Effector memory CD8-positive, alpha-beta T cell (primary cell): ENCODE measurements at regions not wholly inside any gene's neighbourhood (a gene's known extent, or its start where the extent isn't known, plus 50 kb on each side); places are given as distances from the start of the nearest gene placed in this dataset.

Experiments
- ATAC-seq: fragments of 150-1000 bp; cut with Tn5 transposase; replicated peaks from 2 replicates; pipeline ENCODE4 v1.10.0; 2021; ENCODE audit warnings: mild to moderate bottlenecking, moderate library complexity
- DNase-seq, 3 experiments: peaks; one replicate each; pipeline ENCODE4 v3.0.0; 2021
- H3K27ac Mint-ChIP-seq, 2 donors: one replicate each; pipeline ENCODE4 v1.8.0; 2022; ENCODE audit warnings: mild to moderate bottlenecking in 2 of 2, mixed read lengths in 2 of 2, moderate library complexity in 2 of 2
- H3K27me3 Mint-ChIP-seq, 2 donors: one replicate each; pipeline ENCODE4 v1.8.0; 2022; ENCODE audit warnings: mixed read lengths in 2 of 2
- H3K36me3 Mint-ChIP-seq: one replicate; pipeline ENCODE4 v1.8.0; 2022; ENCODE audit warnings: mild to moderate bottlenecking, moderate library complexity, mixed read lengths; ENCODE audit not compliant: insufficient read depth
- H3K4me1 Mint-ChIP-seq, 2 donors: one replicate each; pipeline ENCODE4 v1.8.0; 2022; ENCODE audit warnings: low read depth in 2 of 2, mixed read lengths in 2 of 2
- H3K4me3 Mint-ChIP-seq, 2 donors: one replicate each; pipeline ENCODE4 v1.8.0; 2022; ENCODE audit warnings: mild to moderate bottlenecking in 2 of 2, mixed read lengths in 2 of 2, moderate library complexity in 2 of 2
- H3K9me3 Mint-ChIP-seq, 2 donors: one replicate each; pipeline ENCODE4 v1.8.0; 2022; ENCODE audit warnings: mixed read lengths in 2 of 2

DNA sequence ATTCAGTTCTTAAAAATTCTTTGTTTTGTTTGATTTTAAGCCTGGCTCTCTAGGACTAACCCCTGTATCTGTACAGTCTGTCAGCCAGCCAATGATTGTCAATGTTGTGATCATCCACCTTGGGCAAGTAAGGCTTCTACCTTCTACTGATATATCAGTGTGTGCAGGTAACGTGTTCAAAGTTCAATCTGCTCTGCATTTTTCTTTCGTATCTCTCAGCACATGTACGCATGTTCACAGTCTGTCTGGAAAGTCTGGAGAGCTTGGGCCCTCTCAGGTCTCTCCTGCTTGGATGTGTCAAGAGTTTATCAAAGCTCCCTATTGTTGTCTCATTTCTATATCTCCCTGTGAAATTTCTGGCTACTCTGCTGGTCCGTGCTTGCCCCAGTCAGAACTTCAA, 138.6 kb upstream of the VRK1 start:
- ATAC-seq: no peak
- H3K4me1 Mint-ChIP-seq: peaks cover 0 to 3% of the 10 kb centered on the region in 2 donors
- H3K27me3 Mint-ChIP-seq: peaks cover 56 to 76% of the 10 kb centered on the region in 2 donors
- no peak overlapping the region for H3K27ac Mint-ChIP-seq
- no peak for DNase-seq
- H3K9me3 Mint-ChIP-seq: peaks cover 0 to 2% of the 10 kb centered on the region in 2 donors
- no peaks in the 10 kb centered on the region for H3K36me3 Mint-ChIP-seq
- H3K4me3 Mint-ChIP-seq: no peak overlapping the region

DNA sequence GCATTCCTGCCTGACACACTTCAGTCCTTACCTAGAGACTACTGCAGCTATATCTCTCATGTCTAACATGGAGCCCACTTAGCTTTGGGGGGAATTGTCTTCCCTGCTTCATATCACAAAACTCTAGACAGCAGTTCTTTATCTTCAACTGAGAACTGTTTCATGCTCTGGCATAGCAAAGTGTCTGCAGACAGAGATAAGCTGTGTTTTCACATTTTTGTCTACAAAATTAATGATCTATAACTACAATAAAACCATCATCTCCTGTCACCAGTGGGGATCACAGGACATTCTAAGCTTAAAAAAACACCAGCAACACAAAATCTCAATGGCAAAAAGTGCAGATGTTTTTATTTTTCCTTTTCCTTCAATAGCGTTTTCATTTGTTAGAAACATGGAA, 137.1 kb upstream of the VRK1 start:
- DNase-seq (no peak), ATAC-seq (no peak)
- Mint-ChIP-seq H3K9me3 (peaks cover 0 to 2% of the 10 kb centered on the region in 2 donors), H3K4me3 (no peak overlapping the region), H3K4me1 (peaks cover 0 to 3% of the 10 kb centered on the region in 2 donors), H3K27me3 (peaks cover 59 to 82% of the 10 kb centered on the region in 2 donors), H3K27ac (no peak overlapping the region), H3K36me3 (no peaks in the 10 kb centered on the region)

DNA sequence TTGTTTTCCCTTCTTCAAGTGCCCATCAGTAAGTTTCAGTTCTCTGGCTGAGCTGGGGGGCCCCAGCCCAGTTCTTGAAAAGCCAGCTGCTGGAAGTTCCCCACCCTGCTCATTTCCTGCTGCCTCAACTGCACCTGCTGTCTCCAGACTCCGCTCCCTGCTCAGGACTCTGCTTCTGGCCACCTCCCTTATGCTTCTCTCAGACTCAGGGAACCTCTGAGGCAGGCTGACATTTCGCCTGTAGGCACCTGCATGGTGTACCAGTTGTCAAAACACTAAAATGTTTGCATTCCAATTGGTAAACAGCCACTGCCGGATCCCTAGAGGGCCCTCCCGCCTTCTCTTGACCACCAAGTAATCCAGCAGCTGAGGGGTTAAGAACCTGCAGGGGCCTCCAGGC, 136.5 kb upstream of the VRK1 start:
- Mint-ChIP-seq H3K27ac (no peak overlapping the region), H3K36me3 (no peaks in the 10 kb centered on the region), H3K27me3 (peaks cover 57 to 82% of the 10 kb centered on the region in 2 donors), H3K4me3 (no peak overlapping the region), H3K4me1 (peaks cover 0 to 3% of the 10 kb centered on the region in 2 donors), H3K9me3 (peaks cover 0 to 2% of the 10 kb centered on the region in 2 donors)
- ATAC-seq (no peak), DNase-seq (no peak)

DNA sequence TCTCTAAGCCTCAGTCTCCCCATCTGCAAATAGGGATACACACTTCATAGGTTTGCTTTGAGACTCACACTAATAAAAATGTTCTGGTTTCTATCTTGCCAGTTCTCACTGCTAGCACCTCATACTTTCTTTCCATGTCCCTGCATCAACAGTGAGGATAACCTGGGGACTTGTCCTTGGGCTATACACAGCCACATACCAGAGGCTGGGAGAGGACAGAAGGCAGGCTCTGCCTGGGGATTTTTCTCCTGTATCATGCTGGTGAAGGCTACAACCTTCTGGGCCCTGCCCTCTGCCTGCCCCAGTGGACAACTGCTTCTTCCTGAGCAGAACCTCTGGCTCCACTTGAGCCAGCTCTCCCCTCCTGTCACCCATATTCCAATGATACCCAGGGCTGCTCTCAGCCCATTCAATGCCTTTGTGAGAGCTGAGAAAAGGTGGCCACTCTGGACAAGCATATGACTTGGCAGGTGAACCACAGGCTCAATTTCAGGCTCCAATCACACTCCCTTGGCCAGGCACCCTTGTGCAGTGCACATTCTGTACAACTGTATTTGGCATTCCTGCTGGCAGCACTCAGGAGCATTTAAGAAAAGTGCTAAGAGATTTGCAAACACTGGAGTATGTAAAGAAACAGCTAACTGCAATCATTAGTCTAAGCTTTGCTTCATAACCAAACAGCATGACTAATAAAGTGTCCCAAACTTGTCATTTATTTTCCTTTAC, 135.8 kb upstream of the VRK1 start:
- peaks cover 59 to 84% of the 10 kb centered on the region in 2 donors for H3K27me3 Mint-ChIP-seq
- H3K4me1 Mint-ChIP-seq: peaks cover 0 to 3% of the 10 kb centered on the region in 2 donors
- H3K9me3 Mint-ChIP-seq: peaks cover 0 to 2% of the 10 kb centered on the region in 2 donors
- H3K4me3 Mint-ChIP-seq: no peak overlapping the region
- no peaks in the 10 kb centered on the region for H3K36me3 Mint-ChIP-seq
- ATAC-seq (no peak), DNase-seq (no peak)
- no peak overlapping the region for H3K27ac Mint-ChIP-seq

DNA sequence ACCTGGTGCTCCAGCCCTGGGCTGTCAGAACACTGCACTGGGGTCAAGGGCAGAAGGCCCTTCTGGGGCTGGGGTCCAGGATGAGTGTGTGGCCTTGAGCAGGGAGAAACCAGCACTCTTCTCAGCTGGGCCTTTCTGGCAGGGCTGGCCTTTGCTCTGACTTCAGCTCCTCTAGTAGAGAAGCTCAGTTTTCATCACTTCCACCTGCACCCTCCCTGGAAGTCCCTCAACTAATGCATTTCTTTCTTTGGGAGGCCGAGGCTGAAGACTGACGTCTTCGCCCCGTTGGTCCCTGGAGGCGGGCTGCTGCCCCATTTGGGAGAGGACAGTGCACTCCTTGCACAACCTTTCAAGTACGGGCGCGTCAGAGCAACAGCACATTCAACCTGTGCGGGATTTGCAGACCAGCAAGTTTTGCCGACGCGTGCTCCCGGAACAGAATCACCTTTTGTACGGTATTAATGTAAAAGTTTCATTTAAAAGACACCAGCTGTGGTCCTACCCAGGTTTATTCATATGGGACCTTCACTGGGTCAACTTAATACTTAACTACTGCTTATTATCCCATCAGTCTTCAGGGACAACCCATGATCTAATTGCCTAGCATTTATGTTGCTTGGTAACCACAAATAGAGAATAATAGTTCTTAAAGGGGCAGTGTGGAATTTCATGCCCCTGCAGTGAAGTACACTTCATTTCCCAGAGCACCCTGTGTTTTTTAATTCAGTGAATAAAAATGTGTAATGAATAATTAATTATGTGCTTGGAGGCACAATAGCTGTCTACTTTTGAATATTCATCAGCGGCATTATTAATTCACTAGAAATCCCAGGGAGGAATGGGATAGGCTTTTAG, 134.8 kb upstream of the VRK1 start:
- H3K9me3 Mint-ChIP-seq: no peaks in the 10 kb centered on the region
- no peak overlapping the region for H3K4me3 Mint-ChIP-seq
- ATAC-seq (no peak), DNase-seq (no peak)
- no peak overlapping the region for H3K27ac Mint-ChIP-seq
- H3K36me3 Mint-ChIP-seq: no peaks in the 10 kb centered on the region
- peaks cover 0 to 3% of the 10 kb centered on the region in 2 donors for H3K4me1 Mint-ChIP-seq
- peaks cover 62 to 84% of the 10 kb centered on the region in 2 donors for H3K27me3 Mint-ChIP-seq

DNA sequence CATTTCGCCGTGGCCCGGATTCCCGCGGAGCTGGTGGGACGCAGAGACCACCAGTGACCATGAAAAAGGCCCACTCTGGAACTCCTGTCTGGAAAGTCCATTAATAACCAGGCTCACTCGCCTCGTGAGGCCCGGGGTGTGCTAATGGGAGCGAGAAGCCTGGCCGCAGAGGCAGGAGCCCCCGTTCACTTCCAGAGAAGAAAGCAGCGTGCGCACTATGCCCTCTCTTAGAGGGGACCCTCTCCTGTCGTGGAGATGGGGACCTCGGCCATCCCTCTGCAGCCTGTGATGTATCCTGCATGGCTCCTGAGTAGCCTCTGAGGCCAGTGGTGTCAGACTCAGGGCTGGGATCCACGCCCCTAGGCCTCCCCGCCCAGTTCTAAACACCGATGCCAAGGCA, 134.1 kb upstream of the VRK1 start:
- Mint-ChIP-seq H3K27ac (no peak overlapping the region), H3K4me1 (peaks cover 0 to 3% of the 10 kb centered on the region in 2 donors), H3K27me3 (peaks cover 68 to 85% of the 10 kb centered on the region in 2 donors), H3K36me3 (no peaks in the 10 kb centered on the region), H3K9me3 (no peaks in the 10 kb centered on the region), H3K4me3 (no peak overlapping the region)
- ATAC-seq (no peak), DNase-seq (no peak)

DNA sequence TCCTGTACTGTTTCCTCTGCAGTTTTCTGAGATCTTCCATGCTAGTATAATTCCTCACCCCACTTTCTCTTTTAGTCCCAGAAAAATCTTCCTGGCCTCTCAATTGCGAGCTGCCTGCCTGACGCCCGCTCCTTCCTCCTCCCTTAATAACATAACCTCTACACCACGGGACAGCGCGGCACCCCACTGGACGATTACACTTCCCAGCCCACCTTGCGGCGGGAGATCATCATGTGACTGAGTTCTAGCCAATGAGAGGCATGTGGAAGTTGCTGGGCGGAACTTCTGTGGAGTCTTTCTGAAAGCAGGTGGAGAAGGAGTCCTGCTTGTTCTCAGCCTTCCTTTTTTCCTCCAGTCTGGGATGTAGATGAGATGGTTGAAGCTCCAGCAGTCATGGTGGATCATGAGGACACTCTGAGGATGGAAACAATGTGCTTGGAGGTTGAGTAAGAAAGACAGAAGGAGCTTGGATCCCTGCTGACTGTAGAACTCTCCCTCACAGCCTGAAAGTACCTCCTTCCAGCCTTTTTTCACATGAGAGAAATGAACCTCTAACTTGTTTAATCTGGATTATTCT, 133.6 kb upstream of the VRK1 start:
- H3K4me3 Mint-ChIP-seq: no peak overlapping the region

DNA sequence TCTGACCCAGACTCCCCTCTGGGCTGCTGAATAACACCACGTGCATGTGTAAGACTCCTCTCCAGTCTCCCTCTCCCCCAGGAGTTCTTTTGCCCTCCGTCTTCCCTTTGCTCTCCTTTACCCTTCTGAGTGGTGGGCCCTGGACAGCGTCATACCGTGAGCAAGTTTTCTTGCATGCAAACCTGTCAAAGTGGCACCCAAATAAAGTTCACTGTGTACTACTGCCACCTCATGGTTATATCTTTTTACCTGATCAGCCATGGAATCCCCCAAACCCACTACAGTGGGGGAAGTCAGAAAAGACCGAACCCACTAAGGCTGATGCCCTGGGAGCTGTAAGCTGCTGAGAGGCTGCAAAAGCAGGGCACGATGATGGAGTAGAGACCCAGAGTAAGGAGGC, 131.1 kb upstream of the VRK1 start:
- H3K27ac Mint-ChIP-seq: no peak overlapping the region
- H3K4me1 Mint-ChIP-seq: no peaks in the 10 kb centered on the region
- no peaks in the 10 kb centered on the region for H3K9me3 Mint-ChIP-seq
- ATAC-seq (no peak), DNase-seq (no peak)
- no peaks in the 10 kb centered on the region for H3K36me3 Mint-ChIP-seq
- peaks cover 56 to 86% of the 10 kb centered on the region in 2 donors for H3K27me3 Mint-ChIP-seq
- H3K4me3 Mint-ChIP-seq: no peak overlapping the region

More for the DNA sequence above, 133.6 kb upstream of the VRK1 start:
- no peak for DNase-seq
- ATAC-seq: no peak
- no peak overlapping the region for H3K27ac Mint-ChIP-seq
- peaks cover 0 to 3% of the 10 kb centered on the region in 2 donors for H3K4me1 Mint-ChIP-seq
- peaks cover 72 to 87% of the 10 kb centered on the region in 2 donors for H3K27me3 Mint-ChIP-seq
- no peaks in the 10 kb centered on the region for H3K36me3 Mint-ChIP-seq
- no peaks in the 10 kb centered on the region for H3K9me3 Mint-ChIP-seq

DNA sequence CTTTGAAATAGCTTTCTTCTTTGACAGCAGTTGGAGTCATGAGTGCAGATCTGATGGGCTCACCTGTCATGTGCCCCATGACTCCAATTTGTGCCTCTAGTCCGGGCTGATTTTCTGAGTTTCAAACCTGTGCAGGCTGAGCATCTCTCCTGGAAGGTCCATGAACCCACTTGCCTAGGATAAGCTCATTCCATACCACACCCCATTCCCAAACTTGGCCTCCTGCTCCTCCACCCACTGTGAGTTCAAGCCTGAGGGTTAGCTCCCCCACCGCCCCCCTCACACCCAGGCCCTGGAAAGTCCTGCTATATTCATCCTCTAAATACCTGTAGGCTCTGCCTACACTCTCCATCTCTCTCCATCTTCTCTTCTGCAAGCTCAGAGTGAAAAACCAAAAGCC, 126.8 kb upstream of the VRK1 start:
- Mint-ChIP-seq H3K9me3 (no peaks in the 10 kb centered on the region), H3K27me3 (peaks cover 46 to 93% of the 10 kb centered on the region in 2 donors), H3K27ac (no peak overlapping the region), H3K4me3 (no peak overlapping the region), H3K36me3 (no peaks in the 10 kb centered on the region), H3K4me1 (no peaks in the 10 kb centered on the region)
- ATAC-seq: no peak
- no peak for DNase-seq

DNA sequence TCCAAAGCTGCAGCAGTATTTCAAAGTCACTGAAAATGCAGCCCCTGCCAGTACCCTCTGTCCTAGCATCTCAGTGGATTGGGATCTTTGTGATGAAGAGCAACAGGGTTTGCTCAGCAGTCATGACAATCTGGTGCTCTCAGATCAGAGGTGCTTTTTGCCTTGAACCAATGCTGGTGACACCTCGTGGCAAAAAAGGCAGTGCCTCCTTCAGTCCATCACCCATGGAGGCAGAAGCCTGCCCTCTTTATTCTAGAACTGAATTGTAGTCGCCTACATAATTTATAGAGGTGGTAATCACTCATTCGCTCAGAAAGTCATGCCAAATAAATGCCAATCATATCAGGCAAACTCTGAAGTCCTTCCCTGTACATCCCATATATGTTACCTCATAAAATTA, 126.0 kb upstream of the VRK1 start:
- H3K4me3 Mint-ChIP-seq: no peak overlapping the region
- no peaks in the 10 kb centered on the region for H3K36me3 Mint-ChIP-seq

DNA sequence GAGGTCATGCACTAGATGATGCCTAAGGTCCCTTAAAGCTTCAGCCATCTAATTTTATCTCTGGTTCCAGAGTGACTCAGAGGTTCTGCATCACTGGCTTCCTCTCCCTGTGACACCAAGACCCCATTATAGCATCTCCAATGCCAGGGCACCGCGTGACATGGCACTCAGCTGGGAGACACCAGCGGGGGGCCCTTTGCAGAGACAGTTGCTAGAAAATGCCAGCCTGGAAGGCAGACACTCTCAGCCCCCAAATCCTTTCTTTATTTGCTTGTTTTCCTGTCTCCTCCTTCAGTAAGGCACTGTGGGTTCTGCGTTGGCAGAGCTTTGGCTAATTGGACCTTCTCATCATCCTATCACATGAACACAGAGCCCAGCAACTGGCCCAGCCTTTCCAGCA, 123.5 kb upstream of the VRK1 start:
- Mint-ChIP-seq H3K27ac (no peak overlapping the region), H3K27me3 (peaks cover 47 to 93% of the 10 kb centered on the region in 2 donors), H3K36me3 (no peaks in the 10 kb centered on the region), H3K4me3 (no peak overlapping the region), H3K9me3 (no peaks in the 10 kb centered on the region), H3K4me1 (peaks cover 0 to 2% of the 10 kb centered on the region in 2 donors)
- no peak for ATAC-seq
- DNase-seq: no peak

More for the DNA sequence above, 126.0 kb upstream of the VRK1 start:
- Mint-ChIP-seq H3K9me3 (no peaks in the 10 kb centered on the region), H3K4me1 (no peaks in the 10 kb centered on the region), H3K27me3 (peaks cover 45 to 93% of the 10 kb centered on the region in 2 donors), H3K27ac (no peak overlapping the region)
- DNase-seq (no peak), ATAC-seq (no peak)

DNA sequence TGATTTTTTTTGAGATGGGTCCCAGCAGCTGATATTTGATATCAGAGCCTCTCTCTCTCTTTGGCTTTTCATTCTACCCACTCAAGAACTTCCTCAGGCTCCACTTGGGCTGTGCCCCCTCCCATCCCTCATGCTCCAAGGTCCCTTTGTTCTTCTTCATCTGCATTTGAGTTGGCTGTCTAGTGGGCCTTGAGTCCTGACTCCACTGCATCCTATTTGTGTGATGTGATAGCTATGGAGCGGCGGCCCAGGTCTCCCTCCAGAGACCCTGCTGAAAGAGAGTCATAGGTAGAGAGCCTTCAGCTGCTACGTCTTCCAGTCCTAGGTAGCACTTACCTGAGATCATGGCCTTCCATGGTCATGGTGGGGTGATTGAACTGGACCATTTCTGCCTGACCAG, 123.1 kb upstream of the VRK1 start:
- H3K27ac Mint-ChIP-seq: no peak overlapping the region
- peaks cover 46 to 91% of the 10 kb centered on the region in 2 donors for H3K27me3 Mint-ChIP-seq
- ATAC-seq (no peak), DNase-seq (no peak)
- no peak overlapping the region for H3K4me3 Mint-ChIP-seq
- H3K9me3 Mint-ChIP-seq: no peaks in the 10 kb centered on the region
- peaks cover 0 to 2% of the 10 kb centered on the region in 2 donors for H3K4me1 Mint-ChIP-seq
- no peaks in the 10 kb centered on the region for H3K36me3 Mint-ChIP-seq

DNA sequence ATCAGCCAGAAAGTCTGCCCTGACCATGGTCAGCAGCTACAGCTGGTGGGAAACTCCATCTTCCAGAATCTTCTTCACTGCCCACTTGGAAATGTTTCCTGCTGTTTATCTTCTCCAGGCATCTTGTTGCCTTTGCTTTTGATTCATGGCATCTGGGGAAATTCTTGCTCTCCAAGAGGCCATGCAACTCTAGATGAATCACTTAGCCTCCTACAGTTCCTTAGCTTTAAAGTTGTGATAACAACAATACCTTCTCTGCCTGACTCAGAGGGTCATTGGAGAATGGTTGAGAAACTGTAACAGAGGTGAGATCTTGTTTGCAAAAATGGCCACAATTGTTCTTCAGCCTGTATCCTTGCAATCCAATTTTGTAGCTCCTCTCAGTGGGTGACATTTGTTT, 121.0 kb upstream of the VRK1 start:
- H3K27me3 Mint-ChIP-seq: peaks cover 50 to 84% of the 10 kb centered on the region in 2 donors
- no peak for DNase-seq
- no peak for ATAC-seq
- no peak overlapping the region for H3K4me3 Mint-ChIP-seq
- H3K27ac Mint-ChIP-seq: no peak overlapping the region
- H3K4me1 Mint-ChIP-seq: peaks cover 0 to 2% of the 10 kb centered on the region in 2 donors
- H3K9me3 Mint-ChIP-seq: no peaks in the 10 kb centered on the region
- no peaks in the 10 kb centered on the region for H3K36me3 Mint-ChIP-seq
